AG09319 (cell line): ENCODE measurements at regions not wholly inside any gene's neighbourhood (a gene's known extent, or its start where the extent isn't known, plus 50 kb on each side); places are given as distances from the start of the nearest gene placed in this dataset.
"Not testable (repeated sequence)": the region's sequence is repeated elsewhere in the genome, so short reads cannot be mapped to it uniquely, and the experiment has no call there.

Experiments
- DNase-seq: peaks from one replicate; pipeline ENCODE4 v3.0.0-alpha.2; 2010; ENCODE audit warnings: low read depth; ENCODE audit errors: extremely low read depth
- TF ChIP-seq, protein P1 (sequence below): IDR thresholded peaks from 2 replicates; pipeline ENCODE4 v1.5.1; 2011; ENCODE audit warnings: low read depth, mild to moderate bottlenecking, inconsistent platforms, low read length, moderate library complexity

GRCh38 chrX:25124391-25124790 is 108.6 kb upstream of the ARX start:
- no peak for DNase-seq
- TF ChIP-seq, protein P1, sequence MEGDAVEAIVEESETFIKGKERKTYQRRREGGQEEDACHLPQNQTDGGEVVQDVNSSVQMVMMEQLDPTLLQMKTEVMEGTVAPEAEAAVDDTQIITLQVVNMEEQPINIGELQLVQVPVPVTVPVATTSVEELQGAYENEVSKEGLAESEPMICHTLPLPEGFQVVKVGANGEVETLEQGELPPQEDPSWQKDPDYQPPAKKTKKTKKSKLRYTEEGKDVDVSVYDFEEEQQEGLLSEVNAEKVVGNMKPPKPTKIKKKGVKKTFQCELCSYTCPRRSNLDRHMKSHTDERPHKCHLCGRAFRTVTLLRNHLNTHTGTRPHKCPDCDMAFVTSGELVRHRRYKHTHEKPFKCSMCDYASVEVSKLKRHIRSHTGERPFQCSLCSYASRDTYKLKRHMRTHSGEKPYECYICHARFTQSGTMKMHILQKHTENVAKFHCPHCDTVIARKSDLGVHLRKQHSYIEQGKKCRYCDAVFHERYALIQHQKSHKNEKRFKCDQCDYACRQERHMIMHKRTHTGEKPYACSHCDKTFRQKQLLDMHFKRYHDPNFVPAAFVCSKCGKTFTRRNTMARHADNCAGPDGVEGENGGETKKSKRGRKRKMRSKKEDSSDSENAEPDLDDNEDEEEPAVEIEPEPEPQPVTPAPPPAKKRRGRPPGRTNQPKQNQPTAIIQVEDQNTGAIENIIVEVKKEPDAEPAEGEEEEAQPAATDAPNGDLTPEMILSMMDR, result no peak

DNA sequence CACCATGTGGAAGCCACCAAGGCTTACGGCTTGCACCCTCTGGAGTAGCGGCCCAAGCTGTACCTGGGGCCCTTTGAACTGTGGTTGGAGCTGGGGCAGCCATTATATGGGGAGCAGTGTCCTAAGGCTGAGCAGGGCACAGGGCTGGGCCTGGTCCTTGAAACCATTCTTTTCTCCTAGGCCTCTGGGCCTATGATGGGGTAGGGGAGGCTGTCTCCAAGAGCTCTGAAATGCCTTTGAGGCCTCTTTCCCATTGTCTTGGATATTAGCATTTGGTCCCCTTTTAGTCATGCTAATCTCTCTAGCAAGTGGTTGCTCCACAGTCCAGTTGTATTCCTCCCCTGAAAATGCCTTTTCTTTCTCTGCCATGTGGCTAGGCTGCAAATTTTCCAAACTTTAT is 96.4 kb upstream of the ARX start:
- DNase-seq, result no peak
- TF ChIP-seq, protein P1, result no peak

DNA sequence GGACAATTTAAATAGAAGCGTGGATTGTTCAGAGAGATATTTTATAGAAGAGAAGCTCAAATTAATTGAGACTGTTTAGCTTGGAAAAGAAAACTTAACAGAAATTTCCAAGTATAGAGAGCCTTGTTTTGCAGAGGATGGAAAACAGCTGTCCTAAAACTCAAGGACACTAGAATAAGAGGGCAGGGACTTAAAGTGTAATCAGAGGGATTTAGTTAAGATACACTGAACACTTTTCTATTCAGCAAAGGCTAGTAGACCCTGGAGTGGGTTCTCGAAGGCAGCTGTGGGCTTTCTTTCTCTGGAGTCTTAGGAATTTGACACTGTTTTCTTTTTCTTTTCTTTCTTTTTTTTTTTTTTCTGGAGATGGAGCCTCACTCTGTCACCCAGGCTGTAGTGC is 92.7 kb upstream of the ARX start:
- TF ChIP-seq, protein P1, result no peak
- DNase-seq, result no peak

GRCh38 chrX:25105221-25105620 is 89.5 kb upstream of the ARX start:
- TF ChIP-seq, protein P1, result no peak
- DNase-seq, result no peak

GRCh38 chrX:25096522-25097045 is 80.8 kb upstream of the ARX start:
- TF ChIP-seq, protein P1, result no peak
- no peak for DNase-seq

GRCh38 chrX:25091152-25091551 is 75.4 kb upstream of the ARX start:
- DNase-seq, result not testable (repeated sequence)

GRCh38 chrX:25084446-25084845 is 68.7 kb upstream of the ARX start:
- no peak for DNase-seq
- TF ChIP-seq, protein P1, result no peak

DNA sequence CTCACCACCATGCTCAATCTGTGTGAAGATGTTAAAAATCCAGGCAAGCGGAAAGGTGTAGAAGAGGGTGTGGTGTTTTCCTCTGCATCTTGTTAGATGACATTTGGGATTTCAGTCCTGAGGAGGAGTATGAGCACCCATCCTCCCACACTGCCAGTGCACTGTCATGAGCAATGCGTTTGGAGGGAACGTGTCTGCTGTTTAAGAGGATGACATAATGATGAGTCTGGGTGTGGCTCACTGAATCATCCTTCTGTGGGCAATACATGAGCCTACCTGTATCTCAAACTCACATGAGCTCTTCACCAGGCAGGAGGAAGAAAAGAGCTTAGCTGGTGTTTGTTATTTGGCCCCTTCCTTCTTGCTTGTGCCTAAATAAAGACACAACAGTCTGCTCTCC is 67.9 kb upstream of the ARX start:
- TF ChIP-seq, protein P1, result no peak
- no peak for DNase-seq
